NT2/D1 (cell line): ENCODE measurements at regions not wholly inside any gene's neighbourhood (a gene's known extent, or its start where the extent isn't known, plus 50 kb on each side); places are given as distances from the start of the nearest gene placed in this dataset.

Source experiments
- SUZ12 ChIP-seq: IDR thresholded peaks from 2 replicates; pipeline ENCODE4 v1.6.1; 2011; ENCODE audit not compliant: insufficient read length, insufficient read depth; ENCODE audit errors: extremely low read depth
- YY1 ChIP-seq: IDR thresholded peaks from 2 replicates; pipeline ENCODE4 v1.6.1; 2011; ENCODE audit not compliant: insufficient read length, insufficient read depth
- ZNF274 ChIP-seq: IDR thresholded peaks from 2 replicates; pipeline ENCODE4 v1.6.1; 2011; ENCODE audit warnings: mild to moderate bottlenecking, low read depth, low read length

- TF ChIP-seq YY1: no peak
- TF ChIP-seq SUZ12: no peak
- no peak for TF ChIP-seq ZNF274
Measured at GRCh38 chr4:19694812-19695211, 556.9 kb upstream of the SLIT2 start.
